ENCODE measurements at regions not wholly inside any gene's neighbourhood (a gene's known extent, or its start where the extent isn't known, plus 50 kb on each side); places are given as distances from the start of the nearest gene placed in this dataset.

GRCh38 chr3:117914540-117915100 lies 1120.0 kb downstream of the IGSF11 start:
- DNase-seq, result no peak

- DNase-seq, result no peak
Measured at GRCh38 chr3:117916839-117917238, 1117.8 kb downstream of the IGSF11 start.

GRCh38 chr3:117919621-117920020 lies 1115.0 kb downstream of the IGSF11 start:
- DNase-seq, result peak in 1 of 14 donors; percentile 55

- DNase-seq, result peak in 1 of 14 donors; percentile 12
Measured at GRCh38 chr3:117920253-117920898, 1114.3 kb downstream of the IGSF11 start.

- no peak for DNase-seq
Measured at GRCh38 chr3:117921411-117921810, 1113.2 kb downstream of the IGSF11 start.

- no peak for DNase-seq
Measured at GRCh38 chr3:117922039-117922438, 1112.6 kb downstream of the IGSF11 start.

- DNase-seq, result no peak
Measured at GRCh38 chr3:117926819-117927218, 1107.8 kb downstream of the IGSF11 start.

GRCh38 chr3:117927825-117928224 lies 1106.8 kb downstream of the IGSF11 start:
- DNase-seq, result no peak

GRCh38 chr3:117928836-117929235 lies 1105.8 kb downstream of the IGSF11 start:
- no peak for DNase-seq

- no peak for DNase-seq
Measured at GRCh38 chr3:117932441-117932840, 1102.2 kb downstream of the IGSF11 start.

GRCh38 chr3:117936159-117936558 lies 1098.5 kb downstream of the IGSF11 start:
- DNase-seq, result no peak

- DNase-seq, result no peak
Measured at GRCh38 chr3:117938974-117939373, 1095.7 kb downstream of the IGSF11 start.

GRCh38 chr3:117939425-117940027 lies 1095.1 kb downstream of the IGSF11 start:
- DNase-seq, result peak in 1 of 14 donors; percentile 2

GRCh38 chr3:117941015-117941414 lies 1093.6 kb downstream of the IGSF11 start:
- DNase-seq, result no peak

GRCh38 chr3:117941756-117942155 lies 1092.9 kb downstream of the IGSF11 start:
- no peak for DNase-seq

- no peak for DNase-seq
Measured at GRCh38 chr3:117954131-117954530, 1080.5 kb downstream of the IGSF11 start.

GRCh38 chr3:117955196-117955595 lies 1079.5 kb downstream of the IGSF11 start:
- no peak for DNase-seq

GRCh38 chr3:117958027-117958426 lies 1076.6 kb downstream of the IGSF11 start:
- no peak for DNase-seq

GRCh38 chr3:117962750-117963149 lies 1071.9 kb downstream of the IGSF11 start:
- DNase-seq, result no peak

- no peak for DNase-seq
Measured at GRCh38 chr3:117963858-117964257, 1070.8 kb downstream of the IGSF11 start.

GRCh38 chr3:117964814-117965213 lies 1069.8 kb downstream of the IGSF11 start:
- DNase-seq, result no peak

- no peak for DNase-seq
Measured at GRCh38 chr3:117977504-117978228, 1057.0 kb downstream of the IGSF11 start.

- no peak for DNase-seq
Measured at GRCh38 chr3:117979466-117979865, 1055.2 kb downstream of the IGSF11 start.

Data from C1 segment of cervical spinal cord (tissue), 14 donors.